HG03095 (cell line): ENCODE measurements at regions not wholly inside any gene's neighbourhood (a gene's known extent, or its start where the extent isn't known, plus 50 kb on each side); places are given as distances from the start of the nearest gene placed in this dataset.

Experiments
- ATAC-seq: cut with Tn5 transposase; IDR thresholded peaks from one replicate; pipeline ENCODE4 v1.9.1; 2021; ENCODE audit warnings: moderate library complexity; ENCODE audit not compliant: unreplicated experiment

DNA sequence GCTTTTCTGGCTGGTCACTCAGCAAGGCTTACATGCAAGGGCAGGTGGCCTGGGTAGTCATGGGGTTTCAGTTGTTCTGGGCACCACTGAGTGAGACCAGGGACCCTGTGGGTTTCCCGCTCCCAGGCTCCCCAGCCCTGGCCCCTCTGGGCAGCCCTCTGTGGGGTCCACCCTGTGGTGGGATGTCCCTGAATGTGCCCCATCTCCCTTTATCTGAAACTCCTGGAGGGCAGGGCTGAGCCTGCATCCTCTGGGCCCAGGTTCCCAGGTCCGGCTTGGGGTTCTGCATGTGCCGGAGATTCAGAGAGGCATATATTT, 1041.0 kb downstream of the BRD1 start:
- ATAC-seq = no peak

DNA sequence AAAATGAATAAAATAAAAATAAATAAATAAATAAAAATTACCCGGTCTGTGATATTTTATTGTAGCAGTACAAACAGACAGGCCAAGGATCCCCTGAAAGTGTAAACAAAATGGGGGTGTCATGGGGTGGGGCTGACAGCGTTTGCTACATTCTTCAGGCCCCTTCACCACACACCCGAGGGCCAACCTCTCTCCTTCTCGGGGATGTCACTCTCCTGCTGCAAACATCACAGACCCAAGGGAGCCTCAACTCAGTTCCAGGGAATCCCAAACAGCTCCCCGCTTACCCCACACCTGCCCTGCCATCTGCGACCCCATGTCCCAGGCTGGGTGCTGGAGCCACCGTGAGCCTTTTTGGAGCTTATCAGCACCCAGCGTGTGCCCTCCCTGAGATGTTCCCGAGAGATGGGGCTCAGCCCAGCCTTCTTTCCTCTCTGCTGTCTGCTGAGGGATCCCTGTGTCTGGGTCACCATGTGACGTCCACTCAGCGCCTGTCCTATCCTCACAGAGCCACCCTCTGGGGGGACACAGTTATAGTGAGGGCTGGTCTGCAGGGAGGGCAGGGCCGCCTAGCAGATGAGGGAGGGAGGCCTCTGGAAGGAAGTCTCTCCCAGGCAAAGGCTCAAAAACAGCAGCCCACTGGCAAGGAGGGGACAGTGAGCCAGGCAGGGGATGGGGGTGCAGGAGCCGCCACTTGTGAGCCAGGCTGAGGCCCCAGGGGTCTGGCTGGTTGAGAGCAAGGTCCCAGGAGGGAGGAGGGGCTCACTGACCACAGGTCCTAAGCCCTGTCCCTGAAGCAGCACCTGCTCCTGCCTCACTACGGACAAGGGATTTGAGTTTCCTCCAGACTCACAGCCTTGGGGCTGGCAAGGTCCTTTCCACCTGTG, 1041.6 kb downstream of the BRD1 start:
- no peak for ATAC-seq

DNA sequence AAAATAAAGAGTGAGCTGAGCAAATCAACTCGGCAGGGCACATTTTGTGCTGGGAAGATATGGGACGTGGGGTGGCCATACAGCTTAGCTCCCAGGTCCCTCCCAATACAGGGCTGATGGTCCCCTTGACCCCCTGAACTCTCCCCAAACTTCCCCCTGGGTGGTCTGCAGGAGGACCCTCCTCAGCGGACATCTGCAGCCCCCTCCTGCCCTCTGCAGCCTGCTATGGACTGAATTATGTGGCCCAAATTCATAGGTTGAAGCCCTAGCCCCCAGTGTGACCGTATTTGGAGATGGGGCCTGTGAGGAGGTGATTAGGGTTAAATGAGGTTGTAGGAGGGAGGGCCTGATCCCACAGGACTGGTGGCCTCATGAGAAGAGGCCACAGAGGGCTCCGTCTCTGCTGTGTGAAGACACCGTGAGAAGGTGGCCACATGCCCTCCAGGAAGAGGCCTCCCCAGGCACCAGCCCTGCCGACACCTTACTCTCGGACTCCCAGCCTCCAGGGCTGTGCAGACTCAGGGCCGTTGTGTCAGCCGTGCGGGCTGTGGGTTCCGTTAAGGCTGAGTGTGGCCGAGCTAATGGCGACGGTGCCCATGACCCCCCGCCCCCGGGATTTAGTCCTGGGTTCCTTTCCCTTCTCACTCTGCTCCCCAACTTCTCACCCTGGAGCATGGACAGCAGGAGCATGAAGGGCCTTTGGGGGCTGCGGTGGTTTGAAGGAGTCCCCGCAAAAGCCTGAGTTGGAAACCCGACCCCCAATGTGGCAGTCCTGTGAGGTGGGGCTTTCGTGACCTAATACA, 1042.8 kb downstream of the BRD1 start:
- no peak for ATAC-seq

DNA sequence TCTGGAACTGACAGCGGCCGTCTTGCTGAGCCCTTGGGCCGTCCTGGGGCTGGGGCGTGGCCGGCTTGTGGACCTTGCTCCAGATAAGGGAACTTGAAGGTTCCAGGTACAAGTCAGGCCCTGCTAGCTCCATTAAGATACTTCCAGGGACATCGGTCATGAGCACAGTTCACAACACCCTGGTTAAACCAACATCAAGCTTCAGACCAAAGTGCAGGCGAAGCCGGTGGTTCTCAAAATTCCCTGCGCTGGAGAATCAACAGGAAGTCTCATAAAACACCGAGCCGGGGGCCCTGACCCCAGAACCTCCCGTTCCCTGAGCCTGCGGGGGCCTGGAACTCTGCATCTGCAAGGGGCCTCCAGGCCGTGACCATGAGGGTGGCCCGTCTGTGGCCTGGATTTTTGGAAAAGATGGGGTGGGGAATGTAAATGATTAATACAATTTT, 1043.8 kb downstream of the BRD1 start:
- no peak for ATAC-seq

DNA sequence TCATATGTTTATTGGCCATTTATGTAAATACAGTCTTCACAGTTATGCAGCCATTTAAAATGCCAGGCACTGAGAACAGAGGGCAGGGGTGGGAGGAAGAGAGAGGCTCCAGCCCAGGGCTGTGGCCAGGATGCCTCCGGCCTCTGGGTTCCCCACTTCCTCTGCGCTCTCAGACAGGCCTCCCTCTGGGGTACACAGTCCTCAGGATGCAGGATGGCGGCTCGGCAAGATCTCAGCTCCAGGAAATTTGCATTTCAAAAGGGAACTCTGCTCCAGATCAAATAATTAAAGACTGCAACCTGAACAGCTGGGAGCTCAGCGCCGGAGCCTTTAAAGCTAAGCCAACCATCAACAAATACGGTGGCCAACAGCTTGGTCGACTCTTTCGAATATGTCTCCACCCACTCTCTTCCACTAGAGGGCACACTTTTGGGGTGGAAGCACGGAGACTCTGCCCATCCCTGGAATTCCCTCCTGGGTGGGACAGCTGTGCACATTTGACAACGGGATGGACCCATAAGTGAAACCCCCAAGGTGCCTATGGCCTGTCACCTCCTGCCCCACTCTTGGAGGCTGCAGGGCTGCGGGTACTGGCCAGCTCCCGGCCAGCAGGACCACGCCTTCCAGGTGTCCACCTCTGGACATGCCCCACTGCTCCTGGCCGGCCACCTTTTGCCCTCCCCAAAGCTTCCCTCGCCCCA, 1044.7 kb downstream of the BRD1 start:
- ATAC-seq = no peak

DNA sequence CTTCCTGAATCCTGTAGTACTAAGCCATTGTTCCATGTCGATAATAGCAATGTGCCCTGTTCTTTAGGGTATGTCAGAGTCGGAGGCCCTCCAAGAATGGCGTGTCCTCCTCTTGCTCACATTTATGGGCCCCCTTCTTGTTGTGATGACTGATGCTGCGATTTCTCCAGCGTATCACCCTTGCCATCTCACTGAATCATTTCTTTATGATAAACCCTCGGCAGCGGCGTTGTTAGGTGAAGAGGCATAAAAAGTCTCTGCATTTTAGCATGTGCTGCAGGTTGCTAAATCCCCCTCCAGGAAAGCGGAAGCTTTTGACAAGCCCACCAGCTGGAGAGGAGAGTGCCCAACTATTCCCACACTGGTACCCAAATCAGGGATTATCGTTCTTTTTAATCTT, 1045.3 kb downstream of the BRD1 start:
- no peak for ATAC-seq

DNA sequence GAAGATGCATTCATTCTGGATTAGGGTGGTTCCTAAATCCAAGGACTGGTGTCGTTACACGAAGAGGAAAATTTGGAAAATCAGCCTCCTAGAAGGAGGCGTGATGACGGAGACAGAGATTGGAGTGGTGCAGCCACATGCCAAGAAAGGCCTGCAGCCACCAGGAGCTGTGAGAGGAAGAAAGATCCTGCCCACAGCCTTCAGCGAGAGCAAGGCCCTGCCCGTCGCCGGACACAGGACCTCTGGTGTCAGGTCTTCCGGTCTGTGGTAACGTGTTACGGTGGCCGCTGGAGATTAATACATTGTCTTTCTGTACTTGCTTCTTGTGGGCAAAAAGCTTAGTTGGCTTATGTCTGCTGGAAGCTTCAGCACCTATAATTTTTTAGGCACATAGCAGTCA, 1045.8 kb downstream of the BRD1 start:
- ATAC-seq = no peak

DNA sequence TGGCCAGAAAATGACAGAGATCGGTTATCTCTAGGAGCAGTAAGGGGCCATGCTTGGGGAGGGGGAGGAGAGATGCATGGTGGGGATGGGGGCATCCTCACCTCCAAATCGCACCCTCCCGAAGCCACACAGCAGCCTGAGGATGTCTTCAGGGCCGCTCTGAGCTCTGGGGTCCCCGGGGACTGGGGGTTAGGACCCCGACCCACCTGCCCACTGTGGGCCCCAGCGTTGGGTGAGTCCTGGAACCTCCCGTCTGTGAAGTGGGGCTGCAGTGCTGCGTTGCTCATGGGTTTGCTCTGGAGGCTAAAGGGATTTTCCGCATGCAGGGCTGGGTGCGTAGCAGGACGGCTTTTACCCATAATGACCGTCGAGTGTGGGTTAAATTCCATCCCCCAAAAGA, 1046.3 kb downstream of the BRD1 start:
- ATAC-seq = no peak

DNA sequence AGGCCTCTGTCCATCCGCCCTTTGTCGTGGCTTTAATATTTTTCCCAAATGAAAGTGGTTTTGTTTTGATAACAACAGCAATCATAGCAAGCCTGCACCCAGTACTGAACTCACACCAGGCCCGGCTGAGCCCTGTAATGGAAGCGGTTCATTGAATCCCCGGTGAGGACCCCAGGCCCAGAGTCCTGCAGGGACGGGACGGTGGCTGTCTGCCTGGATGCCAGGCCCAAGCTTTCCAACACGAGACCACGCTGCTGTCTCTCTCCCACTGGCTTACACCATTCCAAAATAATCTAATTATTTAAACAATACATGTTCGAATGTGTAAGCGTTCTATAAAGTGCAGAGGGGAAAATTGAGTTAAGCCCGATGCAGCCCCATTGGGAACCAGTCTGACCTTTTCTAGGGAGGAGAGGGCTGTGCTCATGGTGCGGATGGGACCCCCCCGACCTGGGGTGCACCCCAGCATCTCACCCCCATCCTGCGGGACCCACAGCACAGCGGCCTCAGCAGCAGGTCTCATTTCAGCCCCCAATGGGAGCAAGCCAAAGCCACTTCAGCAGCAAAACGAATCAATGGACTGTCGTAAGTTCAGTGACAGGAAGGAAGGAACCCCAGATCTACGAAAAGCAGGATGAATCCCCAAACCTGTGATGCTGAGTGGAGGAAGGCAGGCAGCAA, 1046.9 kb downstream of the BRD1 start:
- ATAC-seq = no peak

DNA sequence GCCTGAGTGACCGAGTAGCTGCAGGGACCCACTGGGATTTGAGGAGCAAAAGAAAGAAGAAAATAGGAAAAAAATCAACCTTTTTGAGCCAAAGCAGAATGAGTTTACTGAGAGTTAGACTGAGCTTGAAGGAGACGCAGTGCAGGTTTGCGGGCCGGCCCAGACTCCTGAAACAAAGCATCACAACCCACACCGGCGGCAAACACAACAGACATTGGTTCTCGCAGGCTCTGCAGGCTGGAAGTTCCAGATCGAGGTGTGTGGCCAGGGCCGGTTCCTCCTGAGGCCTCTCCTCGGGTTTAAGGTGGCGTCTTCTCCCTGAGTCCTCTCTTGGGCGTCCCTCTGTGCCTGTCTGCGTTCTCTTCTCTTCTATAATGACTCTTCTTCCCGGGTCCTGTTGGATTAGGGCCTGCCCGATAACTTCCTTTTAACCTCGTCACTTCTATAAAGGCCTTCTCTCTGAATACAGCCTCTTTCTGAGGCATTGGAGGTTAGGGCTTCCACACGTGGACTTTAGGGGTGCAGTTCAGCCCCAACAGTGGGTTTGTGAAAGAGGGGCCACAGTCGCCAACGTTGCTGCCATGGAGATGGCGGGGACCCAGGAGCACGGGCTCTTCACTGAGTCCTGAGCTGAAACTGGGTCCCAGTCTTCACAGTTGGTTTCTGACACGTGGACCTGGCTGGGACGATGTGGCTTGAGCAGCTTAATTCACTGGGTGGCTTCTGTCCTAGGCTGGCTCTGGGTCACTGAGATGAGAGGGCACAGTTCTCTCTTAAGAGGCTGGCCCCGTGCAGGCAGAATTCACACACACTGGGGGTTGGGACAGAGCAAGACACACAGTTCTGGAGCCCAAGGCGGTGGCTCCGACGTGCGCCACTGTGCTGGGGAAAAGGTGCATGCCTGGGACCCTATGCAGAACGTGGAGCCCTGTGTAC, 1047.7 kb downstream of the BRD1 start:
- no peak for ATAC-seq

DNA sequence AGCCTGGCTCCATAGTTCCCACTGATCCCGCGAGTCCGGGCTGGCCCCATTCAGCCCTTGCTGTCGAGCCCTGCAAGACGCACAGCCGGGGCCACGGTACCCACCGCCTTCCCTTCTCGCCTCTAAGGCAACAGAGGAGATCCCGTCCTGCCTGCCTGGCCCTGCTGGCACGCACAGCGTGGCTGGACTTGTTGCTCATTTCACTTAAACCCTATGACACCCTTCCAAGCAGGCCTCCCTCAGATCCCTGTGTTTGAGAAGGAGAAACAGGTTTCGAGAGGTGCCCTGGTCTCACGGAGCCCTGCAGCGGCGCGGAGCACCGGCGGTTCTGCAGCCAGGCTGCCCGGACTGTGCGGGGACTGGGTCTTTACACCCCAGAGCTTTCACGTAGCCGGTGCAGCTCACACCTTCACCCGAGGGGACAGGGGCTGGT, 1048.4 kb downstream of the BRD1 start:
- no peak for ATAC-seq

DNA sequence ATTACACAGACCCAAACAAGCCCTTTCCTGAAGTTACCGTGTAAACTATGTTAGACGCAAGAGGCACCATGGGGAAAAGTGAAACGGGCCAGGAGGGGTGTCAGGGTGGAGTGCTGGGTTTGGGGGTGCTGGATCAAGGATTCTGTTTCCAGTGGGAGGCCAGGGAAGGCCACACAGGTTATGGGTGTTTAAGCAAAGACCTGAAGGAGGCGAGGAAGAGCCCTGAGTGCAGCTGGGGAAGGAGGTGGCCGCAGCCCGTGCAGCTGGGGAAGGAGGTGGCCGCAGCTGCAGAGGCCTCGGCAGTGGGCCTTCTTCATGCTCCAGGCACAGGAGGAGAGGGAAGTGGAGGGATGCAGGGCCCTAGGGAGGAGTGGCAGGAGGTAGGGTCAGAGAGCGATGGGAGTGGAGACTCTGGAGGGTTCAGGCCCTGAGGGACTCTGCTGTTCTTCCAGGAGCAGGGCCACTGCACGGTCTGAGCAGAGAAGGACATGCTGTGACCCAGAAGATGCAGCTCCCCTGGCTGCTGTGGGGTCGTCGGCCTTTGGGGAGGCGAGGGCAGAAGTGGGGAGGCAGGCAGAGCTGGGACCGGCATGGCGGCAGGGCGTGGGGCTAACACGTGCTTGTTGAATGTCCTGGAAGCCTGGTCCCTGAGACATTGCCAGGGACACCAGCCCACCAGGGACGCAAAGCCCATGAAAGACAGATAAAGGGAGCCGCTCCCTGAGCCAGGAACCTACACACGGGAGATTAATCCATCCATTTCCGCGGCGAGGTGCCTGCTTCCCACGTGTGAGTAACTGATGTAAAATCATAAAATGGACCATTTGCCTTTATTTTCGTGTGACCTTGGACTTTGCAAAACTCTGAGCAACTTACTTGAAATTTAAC, 1049.1 kb downstream of the BRD1 start:
- no peak for ATAC-seq

DNA sequence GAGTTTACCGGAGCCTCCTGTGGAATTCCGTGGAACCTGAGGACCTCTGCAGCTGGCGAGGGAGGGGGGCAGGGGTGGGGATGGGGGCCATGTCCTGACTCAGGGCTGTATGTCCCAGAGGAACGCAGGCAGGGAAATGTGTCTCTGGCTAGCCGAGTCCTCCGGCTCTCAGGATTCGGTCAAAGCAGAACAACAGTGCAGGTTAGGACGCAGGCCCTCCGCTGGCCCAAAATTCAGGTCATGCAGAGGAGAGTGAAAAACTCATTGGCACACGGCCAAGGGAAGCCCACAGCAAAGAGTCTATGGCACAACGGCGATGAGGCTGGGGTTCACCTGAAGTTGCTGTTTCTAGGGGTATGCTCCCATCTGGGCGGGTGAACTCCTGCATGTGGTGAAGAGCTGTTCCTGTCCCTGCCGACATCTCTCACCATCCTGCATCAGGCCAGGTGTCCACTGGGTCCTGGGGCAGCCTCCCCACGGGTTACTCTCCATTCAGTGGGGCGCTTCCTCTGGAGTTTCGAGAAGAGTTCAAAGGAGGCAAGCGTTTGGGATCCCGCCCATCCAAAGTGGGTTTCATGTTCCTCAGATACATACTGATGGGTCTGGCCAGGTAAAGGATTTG, 1055.3 kb downstream of the BRD1 start:
- no peak for ATAC-seq

DNA sequence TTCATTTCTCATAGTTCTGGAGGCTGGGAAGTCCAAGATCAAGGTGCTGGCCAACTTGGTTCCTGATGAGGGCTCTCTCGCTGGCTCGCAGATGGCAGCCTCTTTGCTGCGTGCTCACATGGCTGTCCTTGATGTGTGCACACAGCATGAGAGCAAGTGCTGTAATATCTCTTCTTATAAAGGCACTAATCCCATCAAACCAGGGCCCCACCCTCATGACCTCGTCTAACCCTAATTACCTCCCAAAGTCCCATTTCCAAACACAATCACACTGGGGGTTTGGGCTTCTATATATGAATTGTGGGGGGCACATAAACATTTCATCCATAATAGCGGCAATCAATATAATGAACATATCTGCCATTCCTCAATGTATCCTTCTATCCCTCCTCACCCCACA, 1062.1 kb downstream of the BRD1 start:
- ATAC-seq = no peak

DNA sequence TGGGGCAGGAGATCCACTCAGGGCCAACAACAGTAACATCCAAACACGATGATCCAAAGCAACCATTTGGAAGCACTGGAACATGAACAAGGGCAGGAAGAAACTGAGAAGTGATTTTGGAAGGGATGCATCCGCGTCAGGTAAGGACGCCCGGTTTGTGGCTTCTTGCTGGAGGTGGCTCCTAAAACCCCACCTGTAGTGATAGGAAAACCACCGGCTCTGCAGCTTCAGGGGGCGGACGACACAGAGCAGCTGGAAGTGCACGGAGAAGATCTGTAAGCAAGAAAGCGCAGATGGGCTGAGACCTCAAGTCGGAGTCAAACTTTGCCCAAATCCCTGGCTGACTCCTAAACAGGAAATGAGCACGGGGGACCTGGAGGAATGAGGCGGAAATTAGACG, 1066.1 kb downstream of the BRD1 start:
- ATAC-seq = no peak

DNA sequence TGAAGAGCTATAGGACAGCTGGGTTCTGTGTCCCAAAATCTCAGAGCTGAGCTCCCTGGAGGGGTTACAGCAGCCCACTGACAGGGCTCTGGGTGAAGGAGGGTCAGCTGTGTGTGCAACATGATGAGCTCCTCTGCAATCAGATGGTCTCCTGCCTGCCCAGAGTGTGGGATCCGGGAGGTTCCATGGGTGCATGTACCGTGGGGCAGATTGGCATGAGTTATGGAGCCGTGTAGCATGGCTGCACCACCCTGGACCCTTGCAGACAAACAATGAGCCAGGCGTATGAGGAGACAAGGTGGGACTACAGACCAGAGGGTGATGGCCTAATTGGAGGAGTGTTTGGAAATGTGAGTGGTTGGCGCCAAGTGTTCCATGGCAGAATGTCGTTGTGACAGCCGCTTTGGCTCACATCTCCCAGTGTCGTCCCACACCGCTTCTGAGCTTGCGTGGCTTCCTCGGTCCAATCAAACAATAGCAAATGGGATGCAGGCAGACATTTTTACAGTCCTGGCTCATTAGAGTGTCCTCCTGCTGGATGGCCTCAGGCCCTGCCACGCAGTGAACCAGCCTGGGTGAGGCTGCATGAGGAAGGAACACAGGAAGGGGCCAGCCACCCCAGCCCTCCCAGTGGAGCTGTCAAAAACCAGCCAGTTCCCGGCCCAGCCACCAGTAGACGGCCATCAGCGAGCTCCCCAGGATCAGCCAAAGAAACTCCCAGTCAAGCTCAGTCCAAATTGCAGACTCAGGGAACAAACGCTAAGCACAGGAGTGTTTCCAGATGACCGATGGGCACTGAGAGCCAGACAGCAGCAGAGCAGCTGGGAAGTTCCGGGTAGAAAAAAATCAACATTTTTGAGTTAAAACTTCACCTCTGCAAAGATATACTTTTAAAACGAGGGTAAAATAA, 1066.9 kb downstream of the BRD1 start:
- no peak for ATAC-seq
